SHP77 treated with DMSO at 0.1 percent for 48 hours (cell line): ENCODE measurements at regions not wholly inside any gene's neighbourhood (a gene's known extent, or its start where the extent isn't known, plus 50 kb on each side); places are given as distances from the start of the nearest gene placed in this dataset.
"Not testable (repeated sequence)": the region's sequence is repeated elsewhere in the genome, so short reads cannot be mapped to it uniquely, and the experiment has no call there.

Source experiments
- DNase-seq: peaks from one replicate; lab custom pipeline; 2025; lab: John Stamatoyannopoulos, UW

DNA sequence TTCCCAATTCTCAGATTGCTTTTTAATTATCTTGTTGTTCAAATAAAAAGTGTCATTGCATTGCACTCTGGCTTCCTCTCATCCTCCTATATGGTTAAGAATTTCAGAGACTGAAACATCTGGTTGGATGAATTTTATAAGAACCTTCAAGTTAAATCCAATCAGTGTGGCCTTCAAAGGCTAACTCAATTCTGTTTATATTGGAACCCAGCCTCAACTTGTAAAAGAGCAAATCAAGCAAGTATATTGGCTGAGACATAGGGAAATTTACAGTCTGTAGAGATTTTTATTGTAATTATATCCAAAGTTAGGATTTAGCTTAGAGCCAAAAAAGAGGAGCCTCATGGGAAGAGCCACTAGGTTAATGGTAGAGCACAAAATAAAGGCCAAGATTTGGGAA, 159.9 kb upstream of the FER start:
- DNase-seq: no peak

DNA sequence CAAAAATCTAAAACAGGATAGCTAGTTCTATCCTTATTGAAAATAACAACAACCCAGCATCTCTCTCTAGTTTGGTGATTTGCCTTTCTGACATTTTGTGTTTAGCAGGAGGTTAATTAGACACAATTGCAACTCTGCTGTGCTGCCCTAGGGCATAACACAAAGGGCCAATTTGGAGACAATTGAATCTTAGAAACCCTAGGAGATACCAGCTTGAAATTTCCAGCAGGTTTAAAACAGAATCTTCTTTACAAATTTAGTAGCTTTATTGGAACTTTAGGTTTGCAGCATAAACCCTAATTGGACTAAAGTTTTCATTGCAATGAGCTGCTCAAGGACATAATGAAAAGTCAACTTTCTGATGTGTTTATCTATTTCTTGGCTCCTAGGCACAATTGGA, 166.7 kb upstream of the FER start:
- DNase-seq: no peak

DNA sequence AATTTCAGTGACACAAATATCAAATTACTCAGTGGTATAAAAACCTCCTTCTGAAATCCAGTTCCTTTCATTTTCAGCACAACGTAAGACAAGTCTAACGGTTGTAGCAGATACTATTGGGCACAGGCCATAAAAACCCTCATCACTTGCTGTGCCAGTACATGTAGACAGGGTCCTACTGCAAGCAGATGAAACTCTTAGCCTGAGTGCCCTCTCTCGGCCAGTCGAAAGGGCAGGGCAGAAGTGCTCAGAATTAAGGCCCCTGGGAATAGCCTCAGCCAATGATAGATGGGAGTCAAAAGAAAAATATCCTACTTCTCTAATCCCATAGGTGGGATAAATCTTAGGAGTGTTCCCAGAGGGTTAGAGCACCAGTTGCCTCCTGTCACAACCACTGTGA, 168.5 kb upstream of the FER start:
- no peak for DNase-seq

DNA sequence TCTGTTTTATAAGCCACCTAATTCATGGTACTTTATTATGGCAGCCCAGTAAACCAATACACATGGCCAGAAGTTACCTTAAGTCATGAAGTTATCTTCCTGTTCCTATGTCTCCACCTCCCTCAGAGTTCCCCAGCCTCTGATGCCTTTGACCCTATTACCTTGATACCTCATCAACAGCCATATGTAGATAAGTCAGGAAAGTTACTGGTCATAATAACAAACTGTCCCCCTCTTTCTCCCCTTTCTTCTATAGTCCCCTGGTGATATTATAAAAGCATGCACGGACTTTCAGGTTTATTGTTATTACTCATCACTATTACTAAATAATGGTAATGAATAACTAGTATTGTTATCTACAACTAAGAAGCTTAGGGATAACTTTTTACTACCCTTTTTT, 168.9 kb upstream of the FER start:
- no peak for DNase-seq

DNA sequence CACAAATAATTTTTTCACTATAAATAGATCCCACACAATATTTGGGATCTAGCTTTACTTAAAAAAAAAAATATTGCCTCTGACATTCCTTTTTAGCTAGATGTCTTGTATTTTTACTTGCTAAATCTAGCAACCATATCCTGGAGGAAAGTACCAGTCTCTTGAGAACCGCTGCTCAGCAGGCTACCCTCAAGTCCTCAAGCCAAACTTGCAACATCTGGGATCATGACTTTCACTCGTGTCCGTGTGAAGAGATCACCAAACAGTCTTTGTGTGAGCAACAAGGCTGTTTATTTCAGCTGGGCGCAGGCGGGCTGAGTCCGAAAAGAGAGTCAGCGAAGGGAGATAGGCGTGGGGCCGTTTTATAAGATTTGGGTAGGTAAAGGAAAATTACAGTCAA, 180.3 kb upstream of the FER start:
- no peak for DNase-seq

DNA sequence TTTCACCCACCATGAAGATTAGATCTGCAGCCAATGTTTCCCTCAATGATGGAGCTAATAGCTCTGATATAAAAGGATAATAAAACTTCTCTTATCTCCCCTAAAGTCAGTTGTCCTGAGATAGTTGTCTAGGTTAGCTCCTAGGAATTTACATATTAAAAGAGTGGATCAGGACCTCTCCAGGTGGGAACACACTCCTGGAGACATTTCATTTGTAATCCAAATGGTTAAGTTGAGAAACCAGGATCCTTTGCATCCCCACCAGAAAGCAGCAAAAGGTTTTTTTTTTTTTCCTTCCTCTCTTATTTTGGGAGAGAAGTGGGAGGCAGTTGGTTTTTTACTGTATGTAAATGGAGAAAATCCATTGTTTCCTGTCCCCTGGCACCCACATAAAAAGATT, 182.5 kb upstream of the FBXL17 start:
- no peak for DNase-seq

DNA sequence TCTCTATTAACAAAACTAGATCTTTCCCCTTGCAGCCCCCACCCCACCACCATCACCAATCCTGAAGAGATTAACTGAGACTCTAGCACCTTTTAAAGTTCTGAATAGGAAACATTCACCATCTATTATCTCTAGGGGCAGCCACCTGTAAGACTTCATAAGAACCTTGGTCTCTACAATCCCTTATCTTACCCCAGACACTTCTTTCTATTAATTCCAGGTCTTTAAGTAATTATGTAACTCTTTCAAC, 180.2 kb upstream of the FBXL17 start:
- DNase-seq: no peak

DNA sequence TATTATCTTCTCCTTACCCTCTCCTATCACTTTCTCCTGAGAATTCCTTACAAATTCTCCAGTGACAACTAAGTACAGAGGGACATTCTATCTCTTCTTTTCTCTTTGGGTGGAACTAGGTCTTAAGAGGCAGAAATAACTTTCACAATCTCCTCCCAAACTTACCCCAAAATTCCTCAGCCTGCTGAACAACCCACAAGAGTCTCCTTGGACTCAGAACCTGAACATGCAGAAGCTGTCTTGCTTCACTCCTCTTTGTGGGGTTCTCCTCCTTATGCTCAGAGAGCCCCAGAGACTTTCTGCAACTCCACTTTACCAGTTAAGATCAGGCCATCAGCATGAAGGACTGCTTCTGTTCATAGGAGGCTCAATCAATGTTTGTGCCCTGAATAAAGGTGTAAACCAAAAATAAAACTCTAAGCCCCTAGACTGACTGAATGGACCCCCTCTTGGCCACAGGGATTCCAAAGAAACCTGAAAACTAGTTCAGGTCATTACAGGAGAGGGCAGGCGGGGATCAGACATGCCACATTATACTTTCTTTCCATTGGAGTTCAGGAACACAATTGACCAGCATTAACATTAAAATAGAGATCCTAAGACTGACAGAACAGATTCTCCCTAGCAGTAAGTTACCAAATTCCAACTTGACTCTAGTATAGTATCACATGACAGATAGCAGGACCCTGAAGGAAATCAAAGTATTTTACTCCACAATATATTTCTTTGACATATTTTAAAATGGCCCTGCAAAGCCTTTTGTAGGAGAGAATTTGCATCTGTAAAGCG, 179.7 kb upstream of the FBXL17 start:
- DNase-seq: no peak

DNA sequence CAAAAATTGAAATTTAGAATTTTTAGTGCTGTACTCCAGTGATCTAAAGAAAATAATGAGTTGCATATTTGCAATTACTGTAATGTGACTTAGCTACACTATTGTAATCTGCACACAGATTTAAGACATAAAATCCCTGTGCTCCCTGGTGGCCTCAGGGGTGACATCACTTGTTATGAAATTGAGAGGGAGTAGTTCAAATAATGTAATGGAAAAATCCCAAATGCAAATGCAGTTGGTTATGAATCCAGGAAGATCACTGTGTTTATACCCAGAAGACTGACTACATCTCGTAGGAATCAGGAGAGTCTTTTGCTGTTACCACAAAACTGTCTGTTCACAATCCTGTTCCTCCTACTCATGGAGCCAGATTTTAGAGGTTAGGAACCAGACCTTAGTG, 178.7 kb upstream of the FBXL17 start:
- DNase-seq: no peak

DNA sequence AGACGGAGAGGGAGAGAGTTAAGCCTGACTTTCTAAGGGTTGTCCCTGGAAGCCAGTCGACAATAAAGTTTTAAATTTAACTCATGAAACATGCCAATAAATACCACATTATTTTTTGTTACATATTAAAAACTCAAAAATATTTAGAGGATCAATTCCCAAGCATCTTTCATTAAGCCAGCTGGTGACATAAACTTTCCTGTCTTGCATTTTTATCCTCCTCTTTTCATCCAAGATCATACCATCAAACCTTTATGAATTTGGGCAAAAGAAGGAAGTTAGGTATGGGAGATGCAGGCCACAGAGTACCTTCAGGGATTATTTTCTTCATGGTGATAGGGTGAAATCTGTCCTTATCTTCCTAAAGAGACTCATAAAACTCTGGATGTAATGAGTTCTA, 178.3 kb upstream of the FBXL17 start:
- no peak for DNase-seq

DNA sequence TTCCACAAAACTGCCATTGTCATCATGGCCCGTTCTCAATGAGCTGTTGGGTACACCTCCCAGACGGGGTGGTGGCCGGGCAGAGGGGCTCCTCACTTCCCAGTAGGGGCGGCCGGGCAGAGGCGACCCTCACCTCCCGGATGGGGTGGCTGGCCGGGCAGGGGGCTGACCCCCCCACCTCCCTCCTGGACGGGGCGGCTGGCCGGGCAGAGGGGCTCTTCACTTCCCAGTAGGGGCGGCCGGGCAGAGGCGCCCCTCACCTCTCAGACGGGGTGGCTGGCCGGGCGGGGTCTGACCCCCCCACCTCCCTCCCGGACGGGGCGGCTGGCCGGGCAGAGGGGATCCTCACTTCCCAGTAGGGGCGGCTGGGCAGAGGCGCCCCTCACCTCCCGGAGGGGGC, 176.9 kb upstream of the FBXL17 start:
- DNase-seq: not testable (repeated sequence)

DNA sequence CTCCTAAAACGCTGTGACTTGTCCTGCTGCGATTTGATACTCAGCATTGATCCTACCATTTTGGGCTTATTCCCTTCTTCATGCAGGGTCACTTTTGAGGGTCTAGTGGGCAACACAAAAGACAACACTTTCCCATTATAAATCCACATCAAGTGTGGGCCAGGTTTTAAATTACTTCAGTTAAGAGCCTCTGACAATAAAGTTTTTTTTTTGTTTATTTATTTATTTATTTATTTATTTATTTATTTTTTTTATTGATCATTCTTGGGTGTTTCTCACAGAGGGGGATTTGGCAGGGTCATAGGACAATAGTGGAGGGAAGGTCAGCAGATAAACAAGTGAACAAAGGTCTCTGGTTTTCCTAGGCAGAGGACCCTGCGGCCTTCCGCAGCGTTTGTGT, 176.2 kb upstream of the FBXL17 start:
- DNase-seq: not testable (repeated sequence)

DNA sequence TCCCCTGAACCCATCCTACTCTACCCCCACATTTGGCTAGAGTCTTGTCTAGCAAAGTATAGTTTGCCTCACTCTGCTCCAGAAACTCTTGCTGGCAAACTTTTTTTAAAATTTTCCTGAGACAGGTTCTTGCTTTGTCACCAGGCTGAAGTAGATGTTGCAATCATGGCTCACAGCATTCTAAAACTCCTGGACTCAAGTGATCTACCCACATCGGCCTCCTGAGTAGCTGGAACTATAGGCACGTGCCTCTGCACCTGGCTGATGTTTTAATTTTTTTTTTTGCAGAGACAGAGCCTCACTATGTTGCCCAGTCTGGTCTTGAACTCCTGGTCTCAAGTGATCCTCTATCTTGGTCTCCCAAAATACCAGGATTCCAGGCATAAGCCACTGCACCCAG, 175.8 kb upstream of the FBXL17 start:
- no peak for DNase-seq

DNA sequence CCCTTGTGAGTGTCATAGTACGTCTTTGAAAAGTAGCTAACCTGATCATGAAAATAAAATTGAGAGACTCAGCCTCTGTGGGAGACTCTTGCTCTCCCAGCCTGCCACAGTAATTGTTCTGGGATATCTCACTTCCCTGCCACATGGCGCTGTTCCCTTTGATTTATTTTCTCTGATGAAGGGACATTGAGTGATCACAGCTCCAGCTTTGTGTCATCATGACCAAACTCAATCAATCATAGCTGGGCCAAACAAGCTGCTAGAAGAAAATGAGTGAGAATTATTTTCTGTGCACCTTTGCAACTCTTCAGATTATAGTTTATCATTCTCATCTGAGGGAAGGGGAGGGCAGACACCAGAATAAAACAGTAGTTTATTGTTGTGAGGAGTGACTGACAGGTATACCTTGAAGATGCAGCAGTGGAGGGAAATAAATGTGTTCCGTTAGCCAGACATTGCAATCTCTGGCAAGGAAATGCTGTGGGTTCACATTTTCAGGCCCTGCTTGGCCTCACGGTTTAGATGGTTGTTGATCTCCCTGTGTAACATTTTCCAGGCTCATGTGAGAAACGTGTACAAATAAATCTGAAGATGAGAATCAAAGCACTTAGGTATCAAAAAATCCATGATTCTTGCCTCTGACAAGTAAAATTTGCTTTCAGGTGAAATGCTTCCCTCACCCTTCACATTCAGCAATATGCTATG, 174.7 kb upstream of the FBXL17 start:
- DNase-seq: no peak

DNA sequence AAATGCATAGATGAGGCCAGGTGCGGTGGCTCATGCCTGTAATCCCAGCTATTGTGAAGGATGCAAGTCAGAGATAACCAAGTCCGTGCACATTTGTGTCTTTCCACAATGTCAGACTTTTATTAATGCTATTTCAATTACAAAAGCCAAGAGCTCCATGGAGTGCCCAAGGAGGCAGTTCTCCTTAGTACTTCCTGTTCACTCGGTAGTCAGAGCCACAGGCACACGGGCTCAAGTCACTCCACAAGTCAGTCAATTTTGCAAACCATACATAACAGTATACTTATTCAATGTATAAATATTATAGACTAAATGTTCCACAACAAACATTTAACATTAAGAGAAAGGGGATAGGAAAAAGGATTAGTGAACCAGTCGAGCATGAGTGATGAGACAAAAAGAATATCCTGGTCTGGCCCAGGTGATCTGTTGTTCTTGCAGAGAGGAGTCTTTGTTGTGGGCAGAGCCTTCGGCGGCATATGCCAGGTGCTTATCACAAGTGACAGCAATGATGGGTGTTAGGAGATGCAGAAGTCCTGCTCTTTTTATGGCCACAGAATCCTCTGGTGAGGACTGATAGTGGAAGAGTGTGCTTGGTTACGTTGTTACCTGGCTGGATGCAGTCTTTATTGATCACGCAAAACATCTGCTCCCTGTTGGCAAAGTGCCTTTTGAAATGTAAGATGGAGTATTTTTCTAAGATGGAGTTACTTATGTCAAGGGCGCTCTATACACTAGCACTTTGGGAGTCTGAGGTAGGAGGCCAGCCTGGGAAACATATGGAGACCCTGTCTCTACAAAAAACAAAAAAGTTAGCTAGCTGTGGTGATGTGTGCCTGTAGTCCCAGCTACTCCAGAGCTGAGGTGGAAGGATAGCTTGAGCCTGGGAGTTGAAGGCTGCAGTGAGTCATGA, 167.0 kb upstream of the FBXL17 start:
- no peak for DNase-seq

DNA sequence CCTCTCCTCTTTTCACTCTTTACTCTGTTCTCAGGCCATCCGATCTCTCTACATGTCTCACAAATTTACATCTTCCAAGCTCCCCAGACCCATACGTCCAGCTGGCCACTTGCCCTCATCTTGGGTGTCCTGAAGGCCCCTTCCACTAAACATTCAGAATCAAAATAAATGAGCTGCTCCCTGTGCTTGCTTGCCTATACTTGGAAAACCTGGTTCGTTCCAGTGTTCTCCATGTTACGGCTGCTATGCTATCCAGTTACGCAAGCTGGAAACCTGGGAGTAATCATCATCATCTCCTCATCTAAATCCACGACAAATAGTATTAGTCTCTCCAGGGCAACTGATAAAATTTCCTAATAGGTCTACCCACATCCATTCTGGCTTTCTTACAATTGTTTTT, 165.0 kb upstream of the FBXL17 start:
- no peak for DNase-seq

DNA sequence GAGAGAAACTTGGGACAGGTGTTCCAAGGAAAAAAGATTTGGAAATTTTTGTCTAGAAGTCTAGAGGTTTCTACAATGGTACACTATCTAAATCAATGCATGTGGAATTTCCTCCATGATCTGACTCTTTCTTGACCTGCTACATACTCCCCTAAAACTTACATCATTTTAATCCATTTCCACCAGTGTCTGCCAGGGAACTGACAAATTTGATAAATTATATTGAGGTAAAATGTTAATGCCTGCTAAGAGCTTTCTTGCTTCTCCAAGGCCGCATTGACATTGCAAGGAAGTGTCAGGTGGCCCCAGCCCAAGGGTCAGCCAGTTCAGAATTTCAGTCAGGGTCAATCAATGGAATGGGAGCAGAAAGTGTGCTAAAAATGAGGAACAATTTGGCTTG, 163.4 kb upstream of the FBXL17 start:
- DNase-seq: no peak

DNA sequence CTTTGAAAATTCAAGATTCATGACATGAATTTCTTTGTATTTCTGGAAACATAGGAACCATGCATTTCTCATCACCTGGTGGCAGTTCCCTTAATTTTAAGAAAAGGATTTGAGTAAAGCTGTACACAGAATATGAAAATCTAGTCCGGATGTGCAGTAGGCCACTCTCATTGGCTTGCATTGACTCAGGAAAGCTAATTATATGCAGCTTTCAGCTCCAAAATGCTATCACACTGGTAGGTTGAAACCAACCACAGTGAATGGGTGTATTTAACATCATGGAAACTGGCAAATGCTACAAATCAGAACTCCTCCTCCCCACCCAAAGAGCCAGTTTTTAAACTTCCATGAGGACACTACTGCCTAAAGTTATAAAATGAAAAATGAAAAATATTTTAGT, 161.6 kb upstream of the FBXL17 start:
- no peak for DNase-seq

DNA sequence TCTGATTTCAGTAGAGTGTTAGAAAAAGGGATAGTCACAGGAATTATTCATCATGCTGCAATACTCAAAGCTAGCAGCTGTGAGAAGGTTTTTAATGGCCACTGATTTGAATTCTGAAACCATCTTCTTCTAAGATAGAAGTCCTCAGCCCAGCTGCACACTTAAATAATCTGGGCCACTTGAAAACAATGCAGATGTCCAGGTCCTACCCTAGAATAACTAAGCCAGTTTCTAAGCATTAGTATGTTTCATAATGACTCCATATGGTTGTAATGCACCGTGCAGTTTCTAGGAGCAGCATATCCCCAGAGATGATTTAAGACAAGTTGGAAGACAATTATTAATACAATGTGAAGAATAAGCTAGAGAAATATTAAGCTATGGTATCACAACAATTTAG, 159.9 kb upstream of the FBXL17 start:
- DNase-seq: no peak

DNA sequence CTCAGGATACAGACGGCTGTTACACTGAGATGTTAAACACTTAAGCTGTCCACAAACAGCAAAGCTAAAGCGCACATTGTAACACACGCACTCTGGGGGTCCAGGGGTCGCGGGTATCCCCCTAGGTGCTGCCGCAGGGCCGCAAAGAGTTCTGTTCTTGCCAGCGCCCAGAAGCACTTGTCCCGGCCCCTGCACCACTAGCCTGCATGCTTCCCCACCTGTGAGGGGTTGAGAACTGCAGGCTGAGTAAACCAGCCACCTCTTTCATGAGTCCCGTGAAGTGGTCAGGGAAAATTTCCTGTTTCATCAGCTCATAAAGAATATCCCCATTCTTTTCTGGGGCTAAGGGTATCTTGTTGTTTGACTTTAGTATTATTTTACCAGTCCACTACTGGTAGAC, 154.4 kb upstream of the FBXL17 start:
- DNase-seq: no peak

DNA sequence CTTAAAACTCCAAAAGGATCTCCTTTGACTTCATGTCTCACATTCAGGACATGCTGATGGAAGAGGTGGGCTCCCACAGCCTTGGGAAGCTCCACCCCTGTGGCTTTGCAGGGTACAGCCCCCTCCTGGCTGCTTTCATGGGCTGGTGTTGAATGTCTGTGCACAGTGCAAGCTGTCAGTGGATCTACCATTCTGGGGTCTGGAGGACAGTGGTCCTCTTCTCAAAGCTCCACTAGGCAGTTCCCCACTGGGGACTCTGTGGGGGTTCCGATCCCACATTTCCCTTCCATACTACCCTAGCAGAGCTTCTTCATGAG, 150.2 kb upstream of the FBXL17 start:
- not testable (repeated sequence) for DNase-seq

DNA sequence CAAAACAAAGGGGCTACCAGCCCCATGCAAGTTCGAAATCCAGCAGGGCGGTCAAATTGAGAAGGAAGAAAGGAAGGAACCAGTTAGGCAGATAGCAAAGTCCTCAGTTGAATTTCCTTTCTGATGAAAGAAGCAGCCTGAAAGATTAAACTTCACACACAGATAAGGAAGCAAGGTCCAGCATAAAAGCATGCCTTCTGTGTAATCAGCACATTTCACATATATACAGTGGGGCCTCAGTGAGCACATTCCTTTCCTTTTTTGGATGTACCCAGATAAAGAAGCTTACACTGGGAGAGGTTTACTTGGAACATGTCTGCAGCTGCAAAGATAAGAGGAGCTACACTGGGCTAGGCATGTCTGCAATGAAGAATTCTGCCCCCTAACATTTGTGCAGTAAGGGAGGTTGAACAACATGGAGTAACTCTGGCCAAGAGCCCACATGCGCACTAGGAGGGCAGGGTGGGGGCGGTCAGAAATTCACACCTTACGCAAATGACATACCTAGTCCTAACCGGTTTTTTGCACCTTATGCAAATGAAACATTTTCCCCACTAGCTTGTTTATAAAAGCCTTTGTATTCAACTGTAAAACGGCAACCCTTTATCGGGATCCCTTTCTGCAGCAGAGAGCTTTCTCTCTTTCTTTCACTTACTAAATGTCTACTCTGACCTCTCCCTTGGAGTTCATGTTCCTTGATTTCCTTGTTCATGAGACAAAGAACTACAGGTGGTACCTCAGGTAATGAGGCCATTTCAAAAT, 149.7 kb upstream of the FBXL17 start:
- no peak for DNase-seq

DNA sequence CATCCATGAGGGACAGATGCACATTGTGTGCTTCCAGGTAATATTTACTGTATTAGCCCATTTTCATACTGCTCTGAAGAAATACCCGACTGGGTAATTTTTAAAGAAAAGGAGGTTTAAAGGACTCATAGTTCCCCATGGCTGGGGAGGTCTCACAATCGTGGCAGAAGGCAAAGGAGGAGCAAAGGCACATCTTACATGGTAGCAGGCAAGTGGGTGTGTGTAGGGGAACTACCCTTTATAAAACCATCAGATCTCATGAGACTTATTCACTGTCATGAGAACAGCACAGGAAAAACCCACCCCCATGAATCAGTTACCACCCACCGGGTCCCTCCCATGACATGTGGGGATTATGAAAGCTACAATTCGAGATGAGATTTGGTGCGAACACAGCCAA, 148.8 kb upstream of the FBXL17 start:
- DNase-seq: no peak
